Endodermal cell (in vitro differentiated cells): ENCODE measurements at regions not wholly inside any gene's neighbourhood (a gene's known extent, or its start where the extent isn't known, plus 50 kb on each side); places are given as distances from the start of the nearest gene placed in this dataset.
A peak's percentile ranks its signal among the peaks of the same experiment; 100 is the strongest.

Experiments
- DNase-seq: peaks from one replicate; pipeline ENCODE4 v3.0.0-alpha.2; 2017
- H3K27ac ChIP-seq: 2 replicates; pipeline ENCODE4 v1.5.1; 2013; ENCODE audit warnings: mild to moderate bottlenecking, low read depth, low read length, moderate library complexity
- H3K27me3 ChIP-seq: 2 replicates; pipeline ENCODE4 v1.6.1; 2013; ENCODE audit warnings: mild to moderate bottlenecking, low read length, moderate library complexity; ENCODE audit not compliant: insufficient read depth, control insufficient read depth, poor library complexity, severe bottlenecking
- H3K36me3 ChIP-seq: 2 replicates; pipeline ENCODE4 v1.7.0; 2013; ENCODE audit warnings: mild to moderate bottlenecking, low read length, moderate library complexity; ENCODE audit not compliant: control insufficient read depth, insufficient read depth
- H3K4me1 ChIP-seq: one replicate; pipeline ENCODE4 v1.7.0; 2013; ENCODE audit warnings: low read length; ENCODE audit not compliant: control insufficient read depth, insufficient read depth
- H3K4me3 ChIP-seq: 2 replicates; pipeline ENCODE4 v1.5.1; 2013; ENCODE audit warnings: mild to moderate bottlenecking, low read length, moderate library complexity
- H3K9ac ChIP-seq: 2 replicates; pipeline ENCODE4 v1.6.1; 2013; ENCODE audit warnings: mild to moderate bottlenecking, low read length, moderate library complexity; ENCODE audit not compliant: poor library complexity, severe bottlenecking; ENCODE audit errors: extremely low read depth
- H3K9me3 ChIP-seq: 2 replicates; pipeline ENCODE4 v1.6.1; 2013; ENCODE audit warnings: mild to moderate bottlenecking, low read length, moderate library complexity; ENCODE audit not compliant: control insufficient read depth
- H3K27ac Mint-ChIP-seq: 2 replicates; pipeline ENCODE4 v1.8.0; 2020; ENCODE audit warnings: mixed read lengths
- H3K27me3 Mint-ChIP-seq: 2 replicates; pipeline ENCODE4 v1.8.0; 2021; ENCODE audit warnings: mild to moderate bottlenecking, mixed read lengths; ENCODE audit not compliant: insufficient read depth
- H3K36me3 Mint-ChIP-seq: 2 replicates; pipeline ENCODE4 v1.8.0; 2020; ENCODE audit warnings: low read depth, mixed read lengths
- H3K4me1 Mint-ChIP-seq: 2 replicates; pipeline ENCODE4 v1.8.0; 2020; ENCODE audit warnings: mixed read lengths
- H3K4me3 Mint-ChIP-seq: 2 replicates; pipeline ENCODE4 v1.8.0; 2020; ENCODE audit warnings: mild to moderate bottlenecking, moderate library complexity, mixed read lengths
- H3K9me3 Mint-ChIP-seq: 2 replicates; pipeline ENCODE4 v1.8.0; 2020; ENCODE audit warnings: mild to moderate bottlenecking, mixed read lengths
- WGBS, 2 experiments: methylation state at CpG; one replicate each; pipeline versions ENCODE4 v1.1.5 to v1.1.7; 2013; ENCODE audit warnings: missing lambda C conversion rate in 2 of 2, mixed read lengths in 1 of 2; ENCODE audit not compliant: insufficient coverage in 1 of 2, insufficient read length in 1 of 2; 5-methylcytosine and 5-hydroxymethylcytosine counted together
- TF ChIP-seq, protein P1 (sequence below): fragments of 200-600 bp; sonication (generic); conservative IDR thresholded peaks from 2 replicates; pipeline ENCODE4 v1.5.0; 2021; ENCODE audit warnings: antibody characterized with exemption, mild to moderate bottlenecking

- DNase-seq: no peak
- H3K4me3 Mint-ChIP-seq: no peak overlapping the region
- no peak overlapping the region for H3K27ac ChIP-seq
- 92 to 97% methylated on average over 6 to 17 of the region's 17 CpGs for WGBS, 2 experiments
- H3K36me3 Mint-ChIP-seq: no peaks in the 10 kb centered on the region
- H3K4me3 ChIP-seq: no peak overlapping the region
- no peaks in the 10 kb centered on the region for H3K4me1 ChIP-seq
- H3K27me3 Mint-ChIP-seq: no peaks in the 10 kb centered on the region
- no peaks in the 10 kb centered on the region for H3K4me1 Mint-ChIP-seq
- no peaks in the 10 kb centered on the region for H3K27me3 ChIP-seq
- H3K36me3 ChIP-seq: no peaks in the 10 kb centered on the region
- no peak overlapping the region for H3K9ac ChIP-seq
- H3K9me3 ChIP-seq: no peaks in the 10 kb centered on the region
- H3K27ac Mint-ChIP-seq: no peak overlapping the region
- H3K9me3 Mint-ChIP-seq: peaks cover 3% of the 10 kb centered on the region
- TF ChIP-seq, protein P1, sequence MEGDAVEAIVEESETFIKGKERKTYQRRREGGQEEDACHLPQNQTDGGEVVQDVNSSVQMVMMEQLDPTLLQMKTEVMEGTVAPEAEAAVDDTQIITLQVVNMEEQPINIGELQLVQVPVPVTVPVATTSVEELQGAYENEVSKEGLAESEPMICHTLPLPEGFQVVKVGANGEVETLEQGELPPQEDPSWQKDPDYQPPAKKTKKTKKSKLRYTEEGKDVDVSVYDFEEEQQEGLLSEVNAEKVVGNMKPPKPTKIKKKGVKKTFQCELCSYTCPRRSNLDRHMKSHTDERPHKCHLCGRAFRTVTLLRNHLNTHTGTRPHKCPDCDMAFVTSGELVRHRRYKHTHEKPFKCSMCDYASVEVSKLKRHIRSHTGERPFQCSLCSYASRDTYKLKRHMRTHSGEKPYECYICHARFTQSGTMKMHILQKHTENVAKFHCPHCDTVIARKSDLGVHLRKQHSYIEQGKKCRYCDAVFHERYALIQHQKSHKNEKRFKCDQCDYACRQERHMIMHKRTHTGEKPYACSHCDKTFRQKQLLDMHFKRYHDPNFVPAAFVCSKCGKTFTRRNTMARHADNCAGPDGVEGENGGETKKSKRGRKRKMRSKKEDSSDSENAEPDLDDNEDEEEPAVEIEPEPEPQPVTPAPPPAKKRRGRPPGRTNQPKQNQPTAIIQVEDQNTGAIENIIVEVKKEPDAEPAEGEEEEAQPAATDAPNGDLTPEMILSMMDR: no peak
Observed at GRCh38 chr2:240212425-240213225, 72.2 kb upstream of the OTOS start.

GRCh38 chr2:240213226-240213475, 72.7 kb upstream of the OTOS start:
- no peaks in the 10 kb centered on the region for H3K9me3 Mint-ChIP-seq
- no peaks in the 10 kb centered on the region for H3K27me3 ChIP-seq

DNA sequence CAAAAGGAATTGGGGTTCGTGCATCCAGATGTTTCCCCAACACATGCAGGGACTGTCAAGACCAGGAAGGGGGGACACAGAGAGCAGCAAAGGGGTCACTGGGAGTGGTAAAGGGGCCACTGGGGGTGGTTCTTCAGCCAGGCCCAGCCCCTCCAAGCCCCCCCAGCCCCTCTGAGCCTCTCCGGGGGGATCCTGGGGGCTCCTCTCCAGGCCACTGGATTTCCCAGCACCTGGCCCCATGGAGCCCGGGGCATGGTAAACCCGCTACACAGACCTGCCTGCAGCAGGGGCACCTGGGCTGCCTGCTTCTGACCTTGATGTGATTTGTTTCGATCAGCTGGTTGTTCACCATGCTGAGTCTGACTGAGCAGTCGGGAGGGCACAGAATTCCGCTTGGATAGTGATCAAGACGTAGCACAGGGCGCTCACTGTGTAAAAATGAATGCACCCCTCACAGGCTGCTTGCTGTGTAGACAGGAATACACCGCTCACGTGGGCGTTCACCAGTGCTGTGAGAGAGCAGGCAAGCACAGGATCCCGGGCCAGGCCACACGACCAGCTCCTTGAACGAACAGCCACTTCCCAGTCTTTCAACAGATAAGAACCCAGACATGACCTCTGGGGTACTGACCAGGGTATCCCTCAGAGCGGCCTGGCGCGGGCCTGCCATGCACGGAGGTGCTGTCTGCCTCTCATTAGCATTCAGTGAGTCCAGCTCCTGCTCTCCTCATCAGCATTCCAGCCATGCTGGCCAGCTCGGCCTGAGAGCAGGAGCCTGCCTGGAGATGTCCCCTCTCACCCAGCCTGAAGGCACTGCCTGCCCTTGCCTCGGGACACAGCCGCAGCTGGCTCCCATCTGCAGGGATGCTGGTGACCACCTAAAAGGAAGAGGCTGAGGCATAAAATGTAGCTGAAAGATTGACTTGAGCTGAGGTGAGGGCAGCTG, 73.3 kb upstream of the OTOS start:
- Histone ChIP-seq H3K27me3 (no peaks in the 10 kb centered on the region), H3K4me3 (no peak overlapping the region), H3K4me1 (no peaks in the 10 kb centered on the region), H3K9me3 (no peaks in the 10 kb centered on the region), H3K9ac (no peak overlapping the region), H3K27ac (peak overlapping the region; percentile 26), H3K36me3 (no peaks in the 10 kb centered on the region)
- peaks cover 3% of the 10 kb centered on the region for H3K27me3 Mint-ChIP-seq
- DNase-seq: no peak
- no peak overlapping the region for H3K27ac Mint-ChIP-seq
- H3K4me1 Mint-ChIP-seq: no peaks in the 10 kb centered on the region
- TF ChIP-seq, protein P1: no peak
- H3K36me3 Mint-ChIP-seq: no peaks in the 10 kb centered on the region
- H3K9me3 Mint-ChIP-seq: no peaks in the 10 kb centered on the region
- H3K4me3 Mint-ChIP-seq: no peak overlapping the region
- WGBS, 2 experiments: 89 to 92% methylated on average over 19 to 22 of the region's 22 CpGs

More at GRCh38 chr2:240213226-240213475, 72.7 kb upstream of the OTOS start:
- no peak overlapping the region for H3K9ac ChIP-seq
- Mint-ChIP-seq H3K27me3 (no peaks in the 10 kb centered on the region), H3K27ac (no peak overlapping the region), H3K4me1 (no peaks in the 10 kb centered on the region), H3K36me3 (no peaks in the 10 kb centered on the region), H3K4me3 (no peak overlapping the region)
- H3K4me3 ChIP-seq: no peak overlapping the region
- H3K27ac ChIP-seq: no peak overlapping the region
- H3K9me3 ChIP-seq: no peaks in the 10 kb centered on the region
- WGBS, 2 experiments: 91 to 92% methylated on average over 5 to 6 of the region's 6 CpGs
- no peaks in the 10 kb centered on the region for H3K4me1 ChIP-seq
- TF ChIP-seq, protein P1: no peak
- H3K36me3 ChIP-seq: no peaks in the 10 kb centered on the region
- no peak for DNase-seq
